ENCODE measurements at regions not wholly inside any gene's neighbourhood (a gene's known extent, or its start where the extent isn't known, plus 50 kb on each side); places are given as distances from the start of the nearest gene placed in this dataset.

DNA sequence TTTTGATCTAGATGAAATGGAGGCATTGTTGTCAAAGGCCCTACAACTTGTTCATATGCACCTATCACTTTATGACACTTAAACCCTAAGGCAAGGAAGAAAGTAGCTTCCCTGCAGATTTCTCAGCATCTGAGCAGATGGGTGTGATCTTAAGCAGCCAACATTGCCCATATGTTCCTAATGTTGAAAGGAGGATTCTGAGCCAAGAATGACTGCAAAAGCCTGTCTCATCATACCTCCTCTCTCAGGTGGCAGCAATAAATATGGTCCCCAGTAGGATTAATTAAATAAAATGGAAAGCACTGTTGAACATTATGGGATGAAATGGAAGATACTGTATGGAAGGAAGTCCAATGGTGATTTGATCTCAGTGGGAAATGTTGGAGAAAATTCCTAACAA is 538.1 kb upstream of the MAN1A1 start:
- Mint-ChIP-seq H3K9me3 (peaks cover 0 to 4% of the 10 kb centered on the region in 2 experiments; a peak in 1 of 5 replicates), H3K36me3 (ENCODE audit: insufficient read depth in 1 of 3, low read depth in 3 of 3) (no peaks in the 10 kb centered on the region), H3K27me3 (ENCODE audit: low read depth) (no peaks in the 10 kb centered on the region), H3K4me3 (no peak overlapping the region), H3K27ac (no peak overlapping the region), H3K4me1 (no peaks in the 10 kb centered on the region)
- Histone ChIP-seq H3K4me2 (ENCODE audit: insufficient read depth, insufficient read length, low read length) (no peak overlapping the region), H2AFZ (ENCODE audit: low read length) (no peak overlapping the region), H2AK5ac (ENCODE audit: insufficient read length, low read length) (no peak overlapping the region), H3K4ac (ENCODE audit: low read depth, low read length) (no peak overlapping the region), H2BK12ac (ENCODE audit: insufficient read length, low read depth, low read length) (no peak overlapping the region), H3K56ac (ENCODE audit: insufficient read length, low read depth, low read length) (no peak overlapping the region), H3K18ac (ENCODE audit: insufficient read length, low read depth, low read length) (no peak overlapping the region), H3T11ph (ENCODE audit: low read length) (no peak overlapping the region), H3K9me3 (ENCODE audit: control insufficient read depth, low read depth, low read length) (no peaks in the 10 kb centered on the region), H4K91ac (ENCODE audit: insufficient read length, low read depth, low read length) (no peak overlapping the region), H3K27me3 (ENCODE audit: insufficient read depth, low read length) (no peaks in the 10 kb centered on the region), H3K14ac (ENCODE audit: insufficient read depth, low read length) (no peak overlapping the region), H3K9ac (ENCODE audit: extremely low read depth, insufficient read length, low read length) (no peak overlapping the region), H2BK120ac (ENCODE audit: low read depth, low read length, poor library complexity, severe bottlenecking) (no peak overlapping the region), H4K8ac (replicated peaks; ENCODE audit: insufficient read length, low read depth, low read length) (no peak overlapping the region), H2BK5ac (ENCODE audit: insufficient read length, low read length) (no peak overlapping the region), H3K23ac (ENCODE audit: insufficient read length, low read depth, low read length) (no peak overlapping the region), H2BK15ac (ENCODE audit: low read depth, low read length) (no peak overlapping the region), H3K23me2 (ENCODE audit: insufficient read length, low read depth, low read length, poor library complexity, severe bottlenecking) (no peaks in the 10 kb centered on the region), H3K79me1 (ENCODE audit: insufficient read depth, low read depth, low read length, poor library complexity, severe bottlenecking) (no peaks in the 10 kb centered on the region), H3K4me1 (ENCODE audit: insufficient read depth, low read length) (no peaks in the 10 kb centered on the region), H2BK20ac (ENCODE audit: low read depth, low read length, poor library complexity, severe bottlenecking) (no peak overlapping the region), H4K5ac (ENCODE audit: insufficient read length, low read depth, low read length) (no peak overlapping the region), H4K20me1 (ENCODE audit: control insufficient read depth, insufficient read depth, insufficient read length) (no peaks in the 10 kb centered on the region), H3K79me2 (ENCODE audit: insufficient read depth, low read length) (no peaks in the 10 kb centered on the region), H3K27ac (ENCODE audit: insufficient read length, low read depth, low read length) (no peak overlapping the region)
- no peak for DNase-seq
- TF ChIP-seq, protein P1, sequence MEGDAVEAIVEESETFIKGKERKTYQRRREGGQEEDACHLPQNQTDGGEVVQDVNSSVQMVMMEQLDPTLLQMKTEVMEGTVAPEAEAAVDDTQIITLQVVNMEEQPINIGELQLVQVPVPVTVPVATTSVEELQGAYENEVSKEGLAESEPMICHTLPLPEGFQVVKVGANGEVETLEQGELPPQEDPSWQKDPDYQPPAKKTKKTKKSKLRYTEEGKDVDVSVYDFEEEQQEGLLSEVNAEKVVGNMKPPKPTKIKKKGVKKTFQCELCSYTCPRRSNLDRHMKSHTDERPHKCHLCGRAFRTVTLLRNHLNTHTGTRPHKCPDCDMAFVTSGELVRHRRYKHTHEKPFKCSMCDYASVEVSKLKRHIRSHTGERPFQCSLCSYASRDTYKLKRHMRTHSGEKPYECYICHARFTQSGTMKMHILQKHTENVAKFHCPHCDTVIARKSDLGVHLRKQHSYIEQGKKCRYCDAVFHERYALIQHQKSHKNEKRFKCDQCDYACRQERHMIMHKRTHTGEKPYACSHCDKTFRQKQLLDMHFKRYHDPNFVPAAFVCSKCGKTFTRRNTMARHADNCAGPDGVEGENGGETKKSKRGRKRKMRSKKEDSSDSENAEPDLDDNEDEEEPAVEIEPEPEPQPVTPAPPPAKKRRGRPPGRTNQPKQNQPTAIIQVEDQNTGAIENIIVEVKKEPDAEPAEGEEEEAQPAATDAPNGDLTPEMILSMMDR (conservative IDR thresholded peaks at IDR 0.05) = no peak

Measured in H9 (cell line).